ENCODE measurements at regions not wholly inside any gene's neighbourhood (a gene's known extent, or its start where the extent isn't known, plus 50 kb on each side); places are given as distances from the start of the nearest gene placed in this dataset.

DNA sequence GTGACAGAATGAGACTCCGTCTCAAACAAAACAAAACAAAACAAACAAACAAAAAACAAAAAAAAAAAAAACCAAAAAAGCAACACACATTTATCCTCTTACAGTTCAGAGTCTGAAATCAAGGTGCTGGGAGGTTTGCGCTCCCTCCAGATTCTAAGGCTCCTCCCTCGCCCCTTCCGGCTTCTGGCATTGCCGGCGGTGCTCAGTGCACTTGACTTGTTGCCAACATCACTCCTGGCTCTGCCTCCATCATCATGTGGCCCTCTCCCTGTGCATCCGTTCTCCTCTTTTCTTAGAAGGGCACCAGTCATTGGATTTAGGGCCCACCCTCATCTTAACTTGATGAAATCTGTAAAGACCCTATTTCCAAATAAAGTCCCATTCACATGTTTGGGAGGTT lies 73.8 kb downstream of the RBFOX3 start:
- H3K4me1 ChIP-seq (ENCODE audit: control insufficient read depth, insufficient read depth, low read length) = no peaks in the 10 kb centered on the region
- H3K9me3 ChIP-seq (replicated peaks; ENCODE audit: low read length) = no peaks in the 10 kb centered on the region
- no peaks in the 10 kb centered on the region for H3K36me3 ChIP-seq (ENCODE audit: insufficient read depth, low read length)

DNA sequence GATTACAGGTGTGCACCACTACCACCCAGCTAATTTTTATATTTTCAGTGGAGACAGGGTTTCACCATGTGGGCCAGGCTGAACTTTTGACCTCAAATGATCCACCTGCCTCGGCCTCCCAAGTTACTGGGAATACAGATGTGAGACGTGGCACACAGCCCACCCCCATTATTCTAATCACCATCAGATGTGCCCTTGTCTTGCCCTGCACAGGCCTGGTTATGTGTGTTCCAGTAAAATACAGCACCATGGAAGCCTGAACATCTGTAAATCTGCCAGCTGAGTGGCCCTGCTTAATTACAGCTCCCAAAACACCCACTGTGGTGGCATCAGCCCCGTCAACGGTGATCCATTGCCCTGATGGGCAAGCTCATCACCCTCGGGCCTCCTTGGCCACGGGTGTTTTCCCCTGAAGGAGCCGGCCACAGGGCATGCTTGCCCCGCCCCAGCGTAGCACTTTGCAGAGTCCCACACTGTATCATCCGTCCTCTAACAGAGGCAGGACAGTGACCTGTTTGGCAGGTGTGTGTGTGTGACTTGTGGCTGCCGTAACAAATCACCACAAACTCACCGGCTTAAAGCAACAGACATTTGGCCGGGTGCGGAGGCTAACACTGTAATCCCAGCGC lies 74.5 kb downstream of the RBFOX3 start:
- Histone ChIP-seq H3K27me3 (ENCODE audit: control insufficient read depth, insufficient read depth, low read length) (no peaks in the 10 kb centered on the region), H3K9ac (ENCODE audit: low read depth, low read length) (no peak overlapping the region), H3K4me2 (ENCODE audit: low read length) (no peak overlapping the region), H3K36me3 (ENCODE audit: insufficient read depth, low read length) (no peaks in the 10 kb centered on the region), H3K4me1 (ENCODE audit: control insufficient read depth, insufficient read depth, low read length) (no peaks in the 10 kb centered on the region), H3K4me3 (ENCODE audit: low read length) (no peak overlapping the region), H3K9me3 (replicated peaks; ENCODE audit: low read length) (no peaks in the 10 kb centered on the region)

More for the DNA sequence above, 73.8 kb downstream of the RBFOX3 start:
- Histone ChIP-seq H3K27me3 (ENCODE audit: control insufficient read depth, insufficient read depth, low read length) (peaks cover 2% of the 10 kb centered on the region), H3K9ac (ENCODE audit: low read depth, low read length) (no peak overlapping the region), H3K4me2 (ENCODE audit: low read length) (no peak overlapping the region), H3K4me3 (ENCODE audit: low read length) (no peak overlapping the region)

DNA sequence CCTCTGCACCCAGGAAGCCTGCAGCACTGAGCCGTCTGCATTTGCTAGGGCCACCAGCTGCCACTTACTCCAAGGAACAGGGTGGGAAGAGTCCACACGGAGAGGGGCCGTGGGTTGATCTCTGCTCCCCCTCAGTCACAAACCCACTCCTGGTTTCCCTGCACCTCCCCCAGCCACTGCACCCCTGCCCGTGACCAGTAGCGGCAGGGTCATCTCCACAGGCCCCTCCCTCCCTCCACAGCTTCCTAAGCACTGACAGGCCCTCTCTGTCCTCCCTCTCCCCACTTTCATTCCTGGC lies 75.2 kb downstream of the RBFOX3 start:
- H3K4me3 ChIP-seq (ENCODE audit: low read length) = no peak overlapping the region
- no peaks in the 10 kb centered on the region for H3K36me3 ChIP-seq (ENCODE audit: insufficient read depth, low read length)
- H3K4me1 ChIP-seq (ENCODE audit: control insufficient read depth, insufficient read depth, low read length) = no peaks in the 10 kb centered on the region
- H3K9me3 ChIP-seq (replicated peaks; ENCODE audit: low read length) = no peaks in the 10 kb centered on the region
- H3K27me3 ChIP-seq (ENCODE audit: control insufficient read depth, insufficient read depth, low read length) = no peaks in the 10 kb centered on the region
- no peak overlapping the region for H3K4me2 ChIP-seq (ENCODE audit: low read length)
- no peak overlapping the region for H3K9ac ChIP-seq (ENCODE audit: low read depth, low read length)

DNA sequence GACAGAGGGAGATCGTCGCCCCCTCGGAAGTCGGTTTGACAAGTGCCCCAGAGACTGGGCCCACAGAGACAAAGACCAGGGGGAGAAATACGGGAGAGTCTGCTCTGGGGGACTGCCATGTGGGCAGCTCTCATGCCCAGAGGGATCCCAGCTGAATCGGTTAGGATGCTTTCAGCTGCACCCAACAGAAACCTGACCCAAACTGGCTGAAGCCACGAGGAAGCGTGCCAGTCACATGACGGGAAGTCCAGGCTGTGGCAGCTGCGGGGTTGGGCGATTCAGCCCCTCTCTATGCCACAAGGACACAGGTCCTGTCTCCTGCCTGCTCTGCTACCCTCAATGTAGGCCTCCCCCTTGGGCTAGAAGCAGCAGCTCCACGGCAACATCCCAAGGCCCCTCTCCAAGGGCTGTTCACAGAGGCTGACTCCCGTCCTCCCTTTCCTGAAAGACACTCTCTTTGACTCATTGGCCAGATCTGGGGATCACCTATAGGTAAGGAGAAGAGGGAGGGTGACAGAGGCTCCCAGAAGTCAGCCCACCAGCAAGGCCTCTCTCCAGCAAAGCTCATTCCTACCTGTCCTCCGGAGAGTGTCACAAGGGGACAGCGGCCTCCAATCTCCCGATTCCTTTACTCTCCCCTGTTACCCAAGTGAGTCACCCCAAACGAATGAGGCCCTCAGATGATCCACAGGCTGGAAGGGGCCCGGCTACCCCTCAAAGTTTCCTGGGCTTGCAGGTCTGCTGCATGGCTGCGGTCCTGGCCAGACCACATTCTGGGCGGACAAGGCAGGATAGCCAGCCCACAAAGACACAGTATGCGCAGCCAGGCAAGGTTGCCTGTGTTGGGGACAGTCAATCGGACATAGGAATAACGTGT lies 75.8 kb downstream of the RBFOX3 start:
- no peaks in the 10 kb centered on the region for H3K27me3 ChIP-seq (ENCODE audit: control insufficient read depth, insufficient read depth, low read length)
- no peaks in the 10 kb centered on the region for H3K36me3 ChIP-seq (ENCODE audit: insufficient read depth, low read length)
- H3K4me3 ChIP-seq (ENCODE audit: low read length) = no peak overlapping the region
- no peaks in the 10 kb centered on the region for H3K4me1 ChIP-seq (ENCODE audit: control insufficient read depth, insufficient read depth, low read length)
- no peak overlapping the region for H3K4me2 ChIP-seq (ENCODE audit: low read length)
- H3K9me3 ChIP-seq (replicated peaks; ENCODE audit: low read length) = no peaks in the 10 kb centered on the region
- no peak overlapping the region for H3K9ac ChIP-seq (ENCODE audit: low read depth, low read length)

DNA sequence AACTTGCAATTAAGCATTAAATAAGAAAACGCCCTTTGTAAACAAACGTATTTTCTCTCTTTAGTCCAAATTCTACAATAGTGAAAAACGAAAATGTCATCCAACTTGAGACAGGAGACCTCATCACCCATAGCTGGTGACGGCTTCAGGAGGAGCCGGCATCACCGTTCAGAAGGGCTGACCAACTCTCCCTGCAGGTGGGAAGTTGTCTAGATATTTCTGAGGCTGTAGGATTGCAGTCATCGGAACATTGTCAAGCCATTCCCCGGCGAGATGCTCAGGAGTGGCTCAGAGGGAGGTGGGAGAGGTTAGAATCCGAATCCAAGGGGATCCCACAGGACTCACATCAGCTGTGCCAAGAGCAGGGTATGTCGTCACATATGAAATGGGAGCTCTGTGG lies 76.7 kb downstream of the RBFOX3 start:
- H3K4me1 ChIP-seq (ENCODE audit: control insufficient read depth, insufficient read depth, low read length) = no peaks in the 10 kb centered on the region
- no peaks in the 10 kb centered on the region for H3K27me3 ChIP-seq (ENCODE audit: control insufficient read depth, insufficient read depth, low read length)
- no peak overlapping the region for H3K4me3 ChIP-seq (ENCODE audit: low read length)
- H3K9ac ChIP-seq (ENCODE audit: low read depth, low read length) = no peak overlapping the region
- H3K9me3 ChIP-seq (replicated peaks; ENCODE audit: low read length) = no peaks in the 10 kb centered on the region
- H3K4me2 ChIP-seq (ENCODE audit: low read length) = no peak overlapping the region
- no peaks in the 10 kb centered on the region for H3K36me3 ChIP-seq (ENCODE audit: insufficient read depth, low read length)

DNA sequence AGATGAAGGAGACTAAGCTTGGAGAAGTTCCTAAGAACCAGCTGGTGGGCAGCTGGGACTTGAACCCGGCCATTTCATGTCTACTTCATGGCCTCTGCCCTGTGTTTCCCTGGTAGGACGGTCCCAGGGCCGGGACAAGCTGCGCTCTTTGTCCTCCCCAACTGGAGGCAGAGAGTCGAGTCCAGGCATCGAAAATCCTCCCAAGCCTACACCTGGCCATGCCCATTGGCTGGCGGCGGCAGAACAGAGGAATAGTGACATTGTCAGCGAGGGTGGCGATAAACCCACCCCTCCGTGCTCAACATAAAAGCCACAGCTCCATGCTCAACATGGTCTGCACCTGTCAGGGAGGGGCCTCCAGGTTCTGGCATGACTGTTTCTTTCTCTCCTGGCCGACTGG lies 77.7 kb downstream of the RBFOX3 start:
- H3K27me3 ChIP-seq (ENCODE audit: control insufficient read depth, insufficient read depth, low read length) = peaks cover 3% of the 10 kb centered on the region
- H3K4me3 ChIP-seq (ENCODE audit: low read length) = no peak overlapping the region

DNA sequence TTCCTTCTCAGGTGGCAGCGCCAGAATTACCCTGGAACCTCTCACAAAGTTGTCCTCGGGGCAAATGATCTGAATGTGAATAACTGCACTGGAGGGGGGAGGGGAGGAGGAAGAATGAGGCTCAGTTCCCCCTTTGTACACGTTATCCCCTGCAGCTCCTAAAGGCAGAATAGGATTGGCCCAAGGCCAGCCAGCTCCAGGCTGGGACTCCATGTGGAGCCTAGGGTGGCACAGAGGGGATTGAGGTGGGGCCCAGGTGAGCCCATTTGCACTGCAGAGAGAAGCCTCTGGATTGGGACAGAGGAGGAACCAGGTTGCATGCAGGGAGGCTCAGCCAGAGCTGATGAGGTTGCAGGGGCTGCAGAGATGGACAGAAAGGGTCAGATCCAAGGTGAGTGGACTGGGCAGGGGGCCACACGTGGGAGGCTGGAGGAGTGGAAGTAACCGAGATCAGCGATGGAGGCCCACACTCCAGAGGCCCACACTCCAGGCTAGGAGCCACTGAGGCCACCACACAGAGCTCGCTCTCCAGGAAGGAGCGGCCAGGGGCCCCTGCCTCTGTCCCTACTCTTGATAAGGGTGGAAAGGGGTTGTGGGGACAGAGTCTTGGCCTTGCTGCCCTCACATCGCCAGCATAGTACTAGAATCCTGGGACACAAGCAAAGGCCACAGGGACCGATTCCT lies 78.6 kb downstream of the RBFOX3 start:
- Histone ChIP-seq H3K4me2 (ENCODE audit: low read length) (no peak overlapping the region), H3K36me3 (ENCODE audit: insufficient read depth, low read length) (no peaks in the 10 kb centered on the region), H3K9me3 (replicated peaks; ENCODE audit: low read length) (no peaks in the 10 kb centered on the region), H3K27me3 (ENCODE audit: control insufficient read depth, insufficient read depth, low read length) (peaks cover 7% of the 10 kb centered on the region), H3K4me3 (ENCODE audit: low read length) (no peak overlapping the region), H3K4me1 (ENCODE audit: control insufficient read depth, insufficient read depth, low read length) (no peaks in the 10 kb centered on the region), H3K9ac (ENCODE audit: low read depth, low read length) (no peak overlapping the region)

More for the DNA sequence above, 77.7 kb downstream of the RBFOX3 start:
- H3K9ac ChIP-seq (ENCODE audit: low read depth, low read length) = no peak overlapping the region
- H3K9me3 ChIP-seq (replicated peaks; ENCODE audit: low read length) = no peaks in the 10 kb centered on the region
- H3K36me3 ChIP-seq (ENCODE audit: insufficient read depth, low read length) = no peaks in the 10 kb centered on the region
- H3K4me2 ChIP-seq (ENCODE audit: low read length) = no peak overlapping the region
- no peaks in the 10 kb centered on the region for H3K4me1 ChIP-seq (ENCODE audit: control insufficient read depth, insufficient read depth, low read length)

DNA sequence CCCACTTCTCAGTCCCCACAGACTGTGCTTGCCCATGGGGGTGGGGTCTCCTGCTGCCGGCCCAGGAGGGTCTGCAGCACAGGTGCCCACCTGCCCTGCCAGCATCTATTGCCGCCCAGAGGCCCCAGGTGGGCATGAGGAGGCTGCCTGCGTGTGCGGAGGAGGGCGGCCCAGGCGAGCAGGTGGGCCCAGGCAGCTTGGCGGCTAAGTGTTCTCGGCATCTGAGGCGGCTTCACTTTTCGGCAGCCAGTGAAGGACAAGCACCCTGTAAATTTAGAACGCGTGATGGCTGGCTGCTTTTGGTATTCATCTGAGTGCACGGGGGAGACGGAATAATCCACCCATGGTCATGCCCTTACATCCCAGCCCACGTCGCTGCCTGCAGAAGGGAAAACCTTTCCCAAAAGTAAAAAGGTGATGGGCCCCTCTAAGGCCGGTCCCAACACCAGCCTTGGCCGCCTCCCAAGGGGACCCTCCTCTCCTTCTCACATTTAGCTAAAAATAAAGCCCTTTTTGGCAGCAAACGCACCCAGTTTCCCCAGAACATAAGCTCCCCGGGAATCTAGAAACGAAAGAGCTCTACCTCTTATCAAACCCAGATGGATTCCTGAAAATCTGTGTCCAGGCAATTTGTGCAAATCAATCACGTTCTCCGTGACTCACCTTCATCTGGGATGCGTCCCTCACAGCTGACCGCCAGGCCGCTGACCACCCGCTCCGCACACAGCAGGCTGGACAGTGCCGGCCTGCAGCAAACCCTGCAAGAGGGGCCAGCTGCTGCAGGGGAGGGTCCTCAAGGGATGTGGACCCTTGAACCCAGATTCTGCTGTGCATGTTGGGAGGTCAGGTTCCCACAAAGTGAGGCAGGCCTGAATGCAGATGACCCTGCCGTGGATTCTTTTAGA lies 79.4 kb downstream of the RBFOX3 start:
- Histone ChIP-seq H3K4me3 (ENCODE audit: low read length) (no peak overlapping the region), H3K36me3 (ENCODE audit: insufficient read depth, low read length) (no peaks in the 10 kb centered on the region), H3K9me3 (replicated peaks; ENCODE audit: low read length) (no peaks in the 10 kb centered on the region), H3K4me1 (ENCODE audit: control insufficient read depth, insufficient read depth, low read length) (no peaks in the 10 kb centered on the region), H3K27me3 (ENCODE audit: control insufficient read depth, insufficient read depth, low read length) (peaks cover 7% of the 10 kb centered on the region), H3K9ac (ENCODE audit: low read depth, low read length) (no peak overlapping the region), H3K4me2 (ENCODE audit: low read length) (no peak overlapping the region)

DNA sequence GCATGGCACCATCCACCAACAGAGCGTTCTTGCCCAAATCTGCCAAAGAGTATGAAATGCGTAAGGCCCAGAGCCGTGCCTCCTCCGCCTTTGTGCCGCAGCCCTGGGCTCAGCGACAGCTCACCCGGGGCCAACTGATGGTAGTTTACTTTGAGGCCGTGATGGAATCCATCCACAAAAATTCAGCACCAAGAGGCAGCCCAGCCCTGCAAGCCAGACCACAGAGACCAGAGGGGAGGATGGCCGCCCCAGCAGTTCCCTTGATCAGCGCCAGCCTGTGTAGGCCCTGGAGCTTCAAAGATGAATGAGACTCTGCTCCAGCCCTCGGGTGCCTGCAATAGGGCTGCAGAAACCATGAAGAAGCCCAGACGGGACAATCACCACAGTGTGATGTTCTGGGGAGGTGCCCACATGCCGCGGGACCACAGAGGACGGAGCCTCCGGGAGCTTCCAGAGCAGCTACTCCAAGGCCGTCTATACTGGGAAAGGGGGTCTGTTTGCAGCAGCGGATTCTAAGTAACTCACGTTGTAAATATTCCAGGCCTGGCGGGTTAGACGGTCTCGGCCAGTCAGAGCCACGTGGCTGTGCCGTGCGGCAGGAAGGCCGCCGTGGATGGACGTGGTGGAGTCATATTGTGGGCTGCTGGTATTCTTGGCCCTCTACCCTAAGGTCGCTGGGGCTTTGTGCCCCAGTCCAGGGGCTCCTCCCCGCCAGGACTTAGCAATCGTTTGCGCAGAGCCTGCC lies 80.3 kb downstream of the RBFOX3 start:
- Histone ChIP-seq H3K4me2 (ENCODE audit: low read length) (no peak overlapping the region), H3K36me3 (ENCODE audit: insufficient read depth, low read length) (no peaks in the 10 kb centered on the region), H3K27me3 (ENCODE audit: control insufficient read depth, insufficient read depth, low read length) (peaks cover 7% of the 10 kb centered on the region), H3K9me3 (replicated peaks; ENCODE audit: low read length) (no peaks in the 10 kb centered on the region), H3K9ac (ENCODE audit: low read depth, low read length) (no peak overlapping the region), H3K4me3 (ENCODE audit: low read length) (no peak overlapping the region), H3K4me1 (ENCODE audit: control insufficient read depth, insufficient read depth, low read length) (no peaks in the 10 kb centered on the region)

DNA sequence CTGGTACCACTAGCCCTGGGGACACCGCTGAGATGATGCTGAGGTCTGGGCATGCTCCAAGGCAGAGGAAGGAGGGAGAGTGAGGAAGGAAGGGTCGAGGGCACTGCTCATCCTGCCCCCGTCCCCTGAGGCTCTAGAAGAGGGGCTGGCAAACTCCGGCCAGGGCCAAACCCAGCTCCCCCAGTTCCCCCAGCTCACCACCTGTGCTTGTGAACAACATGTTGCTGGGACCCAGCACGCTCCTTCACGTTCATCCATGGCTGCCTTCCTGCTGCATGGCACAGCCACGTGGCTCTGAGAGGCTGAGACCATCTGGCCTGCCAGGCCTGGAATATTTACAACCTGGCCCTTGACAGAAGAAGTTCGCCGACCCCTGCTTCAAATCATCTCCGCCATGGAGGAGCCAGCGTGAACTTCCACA lies 81.2 kb downstream of the RBFOX3 start:
- Histone ChIP-seq H3K4me2 (ENCODE audit: low read length) (no peak overlapping the region), H3K9ac (ENCODE audit: low read depth, low read length) (no peak overlapping the region), H3K4me3 (ENCODE audit: low read length) (no peak overlapping the region), H3K36me3 (ENCODE audit: insufficient read depth, low read length) (no peaks in the 10 kb centered on the region), H3K27me3 (ENCODE audit: control insufficient read depth, insufficient read depth, low read length) (peaks cover 13% of the 10 kb centered on the region), H3K4me1 (ENCODE audit: control insufficient read depth, insufficient read depth, low read length) (no peaks in the 10 kb centered on the region), H3K9me3 (replicated peaks; ENCODE audit: low read length) (no peaks in the 10 kb centered on the region)
